ENCODE measurements at regions not wholly inside any gene's neighbourhood (a gene's known extent, or its start where the extent isn't known, plus 50 kb on each side); places are given as distances from the start of the nearest gene placed in this dataset.

DNA sequence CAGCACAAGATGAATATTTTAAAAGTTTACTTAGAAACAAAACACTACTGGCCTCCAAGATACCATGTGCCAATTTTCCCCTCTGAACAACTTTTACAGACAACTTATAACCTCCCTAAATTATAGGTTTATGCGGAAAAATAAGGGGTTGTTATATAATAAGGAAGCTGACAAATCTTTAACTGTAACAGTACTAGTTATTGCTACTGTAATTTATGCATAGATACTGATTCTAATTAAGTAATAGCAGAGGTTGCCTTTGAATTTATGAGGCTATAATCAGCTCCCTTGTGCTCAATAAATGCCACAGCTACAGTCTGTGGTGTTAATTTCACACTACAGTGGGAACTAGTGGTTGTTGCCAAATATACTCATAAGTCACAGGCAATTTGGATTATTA, 291.3 kb upstream of the PCSK5 start:
- TF ChIP-seq, protein P1, sequence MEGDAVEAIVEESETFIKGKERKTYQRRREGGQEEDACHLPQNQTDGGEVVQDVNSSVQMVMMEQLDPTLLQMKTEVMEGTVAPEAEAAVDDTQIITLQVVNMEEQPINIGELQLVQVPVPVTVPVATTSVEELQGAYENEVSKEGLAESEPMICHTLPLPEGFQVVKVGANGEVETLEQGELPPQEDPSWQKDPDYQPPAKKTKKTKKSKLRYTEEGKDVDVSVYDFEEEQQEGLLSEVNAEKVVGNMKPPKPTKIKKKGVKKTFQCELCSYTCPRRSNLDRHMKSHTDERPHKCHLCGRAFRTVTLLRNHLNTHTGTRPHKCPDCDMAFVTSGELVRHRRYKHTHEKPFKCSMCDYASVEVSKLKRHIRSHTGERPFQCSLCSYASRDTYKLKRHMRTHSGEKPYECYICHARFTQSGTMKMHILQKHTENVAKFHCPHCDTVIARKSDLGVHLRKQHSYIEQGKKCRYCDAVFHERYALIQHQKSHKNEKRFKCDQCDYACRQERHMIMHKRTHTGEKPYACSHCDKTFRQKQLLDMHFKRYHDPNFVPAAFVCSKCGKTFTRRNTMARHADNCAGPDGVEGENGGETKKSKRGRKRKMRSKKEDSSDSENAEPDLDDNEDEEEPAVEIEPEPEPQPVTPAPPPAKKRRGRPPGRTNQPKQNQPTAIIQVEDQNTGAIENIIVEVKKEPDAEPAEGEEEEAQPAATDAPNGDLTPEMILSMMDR (conservative IDR thresholded peaks at IDR 0.05; ENCODE audit: low read depth, low read length), result no peak
- H3K4me3 ChIP-seq (ENCODE audit: low read depth, low read length), result no peak overlapping the region
- DNase-seq (ENCODE audit: low read depth), result no peak

DNA sequence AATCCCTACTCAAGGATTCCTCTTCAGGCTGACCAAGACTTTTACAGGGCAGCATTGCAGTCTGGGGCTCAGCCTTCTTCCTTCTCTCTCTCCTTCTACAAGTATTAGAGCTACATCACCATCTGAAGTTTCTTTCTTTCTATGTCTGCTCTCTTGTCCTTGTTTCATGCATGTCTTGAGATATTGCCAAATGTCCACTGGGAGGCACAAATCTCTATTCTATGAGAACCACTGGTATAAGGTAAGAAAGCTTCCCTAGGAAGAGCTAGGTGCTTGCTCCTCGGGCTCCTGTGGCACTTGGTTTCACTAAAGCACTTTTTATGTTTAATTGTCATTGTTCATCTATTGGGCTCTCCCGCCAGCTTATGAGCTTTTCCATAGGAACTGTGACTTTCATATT, 289.2 kb upstream of the PCSK5 start:
- DNase-seq (ENCODE audit: low read depth), result peak; percentile 28
- TF ChIP-seq, protein P1 (conservative IDR thresholded peaks at IDR 0.05; ENCODE audit: low read depth, low read length), result peak; percentile 16
- no peak overlapping the region for H3K4me3 ChIP-seq (ENCODE audit: low read depth, low read length)

DNA sequence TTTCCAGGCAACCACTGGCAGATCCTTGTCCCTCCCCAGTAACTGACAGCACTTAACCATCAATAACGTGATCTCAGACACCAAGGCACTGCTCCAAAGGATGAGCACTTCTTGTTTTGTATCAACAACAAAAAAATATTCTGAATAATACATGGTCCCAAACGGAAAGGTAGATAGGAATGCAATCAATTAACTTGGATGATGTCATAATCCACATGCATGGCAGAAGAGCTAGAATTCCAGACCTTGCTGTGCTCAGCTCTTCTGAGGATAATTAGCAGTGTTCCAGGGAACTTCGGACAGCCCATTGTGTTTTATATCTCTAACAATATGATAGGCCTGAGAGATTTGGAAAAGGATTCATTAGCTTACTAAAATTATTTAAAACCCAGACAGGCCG, 288.4 kb upstream of the PCSK5 start:
- DNase-seq (ENCODE audit: low read depth), result no peak
- TF ChIP-seq, protein P1 (conservative IDR thresholded peaks at IDR 0.05; ENCODE audit: low read depth, low read length), result no peak
- H3K4me3 ChIP-seq (ENCODE audit: low read depth, low read length), result no peak overlapping the region

DNA sequence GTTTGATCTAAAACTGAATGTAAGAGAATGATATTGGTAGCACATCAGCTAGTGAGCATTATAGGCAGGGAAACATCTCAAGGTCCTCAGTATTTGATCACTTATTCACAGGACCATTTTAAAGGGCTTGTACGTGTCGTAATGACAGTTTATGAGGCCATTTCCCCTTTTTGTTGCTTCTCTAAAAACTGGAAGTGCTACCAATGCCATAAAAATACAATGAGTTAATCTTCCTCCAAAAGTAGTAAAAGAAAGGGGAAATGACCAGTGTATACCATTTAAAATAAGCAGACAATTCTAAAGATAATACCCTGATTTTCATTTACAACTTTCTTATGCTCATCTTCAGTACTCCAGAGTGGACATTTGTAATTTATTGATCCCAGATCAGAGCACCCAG, 285.8 kb upstream of the PCSK5 start:
- DNase-seq (ENCODE audit: low read depth), result no peak
- H3K4me3 ChIP-seq (ENCODE audit: low read depth, low read length), result no peak overlapping the region
- TF ChIP-seq, protein P1 (conservative IDR thresholded peaks at IDR 0.05; ENCODE audit: low read depth, low read length), result no peak

DNA sequence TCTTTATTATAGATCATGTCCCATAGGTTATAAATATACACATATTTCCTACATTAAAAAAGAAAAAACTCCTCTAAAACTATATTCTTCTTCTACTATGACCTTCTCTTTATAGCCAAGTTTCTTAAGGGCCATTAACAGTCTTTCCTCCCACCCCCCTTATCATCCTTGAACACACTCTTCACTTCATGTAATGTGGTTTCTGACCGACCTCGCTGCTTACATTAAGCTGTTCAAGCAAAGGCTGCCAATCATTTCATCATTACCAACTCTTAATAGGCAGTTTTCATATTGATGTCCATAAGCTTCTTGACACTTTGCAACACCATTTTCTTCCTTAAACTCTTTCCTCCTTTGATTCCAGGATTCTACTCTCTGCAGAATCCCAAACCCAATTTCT, 283.0 kb upstream of the PCSK5 start:
- no peak overlapping the region for H3K4me3 ChIP-seq (ENCODE audit: low read depth, low read length)
- TF ChIP-seq, protein P1 (conservative IDR thresholded peaks at IDR 0.05; ENCODE audit: low read depth, low read length), result no peak
- no peak for DNase-seq (ENCODE audit: low read depth)

DNA sequence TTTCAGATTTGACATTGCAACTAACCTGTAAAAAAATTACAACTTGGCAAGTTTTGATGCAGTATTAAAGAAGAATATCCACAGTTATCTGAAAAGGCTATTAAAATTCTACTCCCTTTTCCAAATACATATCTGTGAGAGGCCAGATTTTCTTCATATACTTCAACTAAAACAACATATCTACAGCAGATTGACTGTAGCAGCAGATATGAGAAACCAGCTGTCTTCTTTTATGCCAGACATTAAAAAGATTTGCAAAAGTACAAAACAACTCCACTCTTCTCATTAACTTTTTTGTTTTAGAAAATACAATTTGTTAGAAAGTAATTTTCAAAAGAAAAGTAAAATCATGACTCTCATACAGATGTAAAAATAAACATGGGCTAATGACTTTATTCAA, 281.1 kb upstream of the PCSK5 start:
- DNase-seq (ENCODE audit: low read depth), result no peak
- no peak overlapping the region for H3K4me3 ChIP-seq (ENCODE audit: low read depth, low read length)
- TF ChIP-seq, protein P1 (conservative IDR thresholded peaks at IDR 0.05; ENCODE audit: low read depth, low read length), result no peak

DNA sequence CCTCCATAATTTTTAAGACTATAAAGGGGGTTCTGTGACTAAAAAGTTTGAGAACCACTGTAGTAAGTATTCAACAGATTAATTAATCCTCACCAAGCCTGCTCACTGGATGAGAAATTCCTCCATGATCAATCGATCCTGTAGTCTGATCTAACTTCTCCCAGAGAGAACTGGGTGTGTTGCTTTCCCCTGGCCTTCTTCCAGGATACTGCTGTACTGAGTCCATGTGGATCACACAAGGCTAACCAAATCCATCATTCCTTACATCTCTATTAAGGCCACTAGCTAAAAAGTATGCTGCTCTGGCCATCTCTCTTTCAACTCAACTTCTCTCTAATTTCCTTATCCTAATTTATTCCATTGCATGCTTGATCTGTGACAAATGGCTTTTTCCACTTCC, 280.2 kb upstream of the PCSK5 start:
- TF ChIP-seq, protein P1 (conservative IDR thresholded peaks at IDR 0.05; ENCODE audit: low read depth, low read length), result no peak
- no peak for DNase-seq (ENCODE audit: low read depth)

More for the DNA sequence above, 280.2 kb upstream of the PCSK5 start:
- no peak overlapping the region for H3K4me3 ChIP-seq (ENCODE audit: low read depth, low read length)
